Mesodermal cell (in vitro differentiated cells): ENCODE measurements at regions not wholly inside any gene's neighbourhood (a gene's known extent, or its start where the extent isn't known, plus 50 kb on each side); places are given as distances from the start of the nearest gene placed in this dataset.

ENCODE experiments used
- H3K27ac ChIP-seq: 2 replicates; pipeline ENCODE4 v1.7.0; 2013; ENCODE audit warnings: mild to moderate bottlenecking, low read depth, low read length, moderate library complexity; ENCODE audit not compliant: severe bottlenecking
- H3K36me3 ChIP-seq: 2 replicates; pipeline ENCODE4 v1.7.1; 2013; ENCODE audit warnings: mild to moderate bottlenecking, low read length, moderate library complexity; ENCODE audit not compliant: control insufficient read depth, insufficient read depth
- H3K4me1 ChIP-seq: one replicate; pipeline ENCODE4 v1.7.1; 2013; ENCODE audit warnings: mild to moderate bottlenecking, low read length; ENCODE audit not compliant: insufficient read depth, control insufficient read depth, poor library complexity, severe bottlenecking
- H3K4me3 ChIP-seq: 2 replicates; pipeline ENCODE4 v1.7.0; 2013; ENCODE audit warnings: low read length, control low read depth, mild to moderate bottlenecking; ENCODE audit not compliant: insufficient read depth, poor library complexity, severe bottlenecking; ENCODE audit errors: extremely low read depth
- H3K9me3 ChIP-seq: 2 replicates; pipeline ENCODE4 v1.7.1; 2013; ENCODE audit warnings: mild to moderate bottlenecking, low read length, moderate library complexity; ENCODE audit not compliant: control insufficient read depth
- WGBS, 2 experiments: methylation state at CpG; one replicate each; pipeline ENCODE4 v1.1.5; 2013; ENCODE audit warnings: missing lambda C conversion rate in 2 of 2; ENCODE audit not compliant: insufficient coverage in 2 of 2; 5-methylcytosine and 5-hydroxymethylcytosine counted together

GRCh38 chr12:115859231-115859630, 418.3 kb downstream of the MED13L start:
- Histone ChIP-seq H3K36me3 (no peaks in the 10 kb centered on the region), H3K27ac (no peak overlapping the region), H3K9me3 (no peaks in the 10 kb centered on the region), H3K4me3 (no peak overlapping the region), H3K4me1 (no peaks in the 10 kb centered on the region)
- WGBS, 2 experiments: 81 to 91% methylated on average over 3 to 6 of the region's 6 CpGs

GRCh38 chr12:115857923-115858322, 419.6 kb downstream of the MED13L start:
- Histone ChIP-seq H3K27ac (no peak overlapping the region), H3K36me3 (no peaks in the 10 kb centered on the region), H3K9me3 (no peaks in the 10 kb centered on the region), H3K4me1 (no peaks in the 10 kb centered on the region), H3K4me3 (no peak overlapping the region)
- WGBS, 2 experiments: 91 to 94% methylated on average over 1 to 3 of the region's 3 CpGs

GRCh38 chr12:115857160-115857920, 420.2 kb downstream of the MED13L start:
- Histone ChIP-seq H3K4me3 (no peak overlapping the region), H3K4me1 (no peaks in the 10 kb centered on the region), H3K9me3 (no peaks in the 10 kb centered on the region), H3K27ac (no peak overlapping the region), H3K36me3 (no peaks in the 10 kb centered on the region)
- WGBS, 2 experiments: 82 to 86% methylated on average over 3 to 5 of the region's 7 CpGs

GRCh38 chr12:115852054-115852453, 425.4 kb downstream of the MED13L start:
- WGBS, 2 experiments: no CpG with 5 or more reads among the region's 1 CpG
- Histone ChIP-seq H3K27ac (no peak overlapping the region), H3K4me1 (no peaks in the 10 kb centered on the region), H3K4me3 (no peak overlapping the region), H3K36me3 (no peaks in the 10 kb centered on the region), H3K9me3 (no peaks in the 10 kb centered on the region)

- Histone ChIP-seq H3K9me3 (no peaks in the 10 kb centered on the region), H3K4me3 (no peak overlapping the region), H3K36me3 (no peaks in the 10 kb centered on the region), H3K4me1 (peaks cover 6% of the 10 kb centered on the region), H3K27ac (no peak overlapping the region)
- 71% methylated on average over 1 of the region's 1 CpG; no CpG with 5 or more reads in 1 of the 2 experiments for WGBS, 2 experiments
Observed at GRCh38 chr12:115850957-115851356, 426.5 kb downstream of the MED13L start.

GRCh38 chr12:115849262-115849943, 428.1 kb downstream of the MED13L start:
- Histone ChIP-seq H3K4me1 (peaks cover 6% of the 10 kb centered on the region), H3K4me3 (no peak overlapping the region), H3K36me3 (no peaks in the 10 kb centered on the region), H3K9me3 (no peaks in the 10 kb centered on the region), H3K27ac (no peak overlapping the region)
- 90 to 92% methylated on average over 8 of the region's 8 CpGs for WGBS, 2 experiments

- H3K36me3 ChIP-seq: no peaks in the 10 kb centered on the region
- H3K4me1 ChIP-seq: peaks cover 6% of the 10 kb centered on the region
- H3K9me3 ChIP-seq: no peaks in the 10 kb centered on the region
- H3K4me3 ChIP-seq: no peak overlapping the region
- H3K27ac ChIP-seq: no peak overlapping the region
Observed at GRCh38 chr12:115847398-115847797, 430.1 kb downstream of the MED13L start.

- Histone ChIP-seq H3K36me3 (no peaks in the 10 kb centered on the region), H3K4me1 (peaks cover 6% of the 10 kb centered on the region), H3K9me3 (no peaks in the 10 kb centered on the region), H3K27ac (no peak overlapping the region), H3K4me3 (no peak overlapping the region)
- WGBS, 2 experiments: 59 to 72% methylated on average over 4 of the region's 4 CpGs
Observed at GRCh38 chr12:115846516-115846915, 431.0 kb downstream of the MED13L start.

- no peak overlapping the region for H3K27ac ChIP-seq
- H3K36me3 ChIP-seq: no peaks in the 10 kb centered on the region
- H3K4me3 ChIP-seq: no peak overlapping the region
- no peaks in the 10 kb centered on the region for H3K9me3 ChIP-seq
- WGBS, 2 experiments: 87 to 88% methylated on average over 10 of the region's 10 CpGs
- no peaks in the 10 kb centered on the region for H3K4me1 ChIP-seq
Observed at GRCh38 chr12:115840159-115840558, 437.3 kb downstream of the MED13L start.

GRCh38 chr12:115838952-115839351, 438.5 kb downstream of the MED13L start:
- Histone ChIP-seq H3K36me3 (no peaks in the 10 kb centered on the region), H3K27ac (no peak overlapping the region), H3K4me3 (no peak overlapping the region), H3K9me3 (no peaks in the 10 kb centered on the region), H3K4me1 (no peaks in the 10 kb centered on the region)
- WGBS, 2 experiments: 54 to 90% methylated on average over 1 of the region's 1 CpG

GRCh38 chr12:115837220-115837619, 440.3 kb downstream of the MED13L start:
- H3K4me3 ChIP-seq: no peak overlapping the region
- H3K9me3 ChIP-seq: peaks cover 3% of the 10 kb centered on the region
- 67 to 86% methylated on average over 1 to 2 of the region's 2 CpGs for WGBS, 2 experiments
- no peak overlapping the region for H3K27ac ChIP-seq
- no peaks in the 10 kb centered on the region for H3K36me3 ChIP-seq
- H3K4me1 ChIP-seq: no peaks in the 10 kb centered on the region
